ENCODE measurements at regions not wholly inside any gene's neighbourhood (a gene's known extent, or its start where the extent isn't known, plus 50 kb on each side); places are given as distances from the start of the nearest gene placed in this dataset.

GRCh38 chr3:76369170-76369569 is 583.8 kb upstream of the ZNF717 start:
- Histone ChIP-seq H3K27me3 (no peaks in the 10 kb centered on the region), H3K4me1 (no peaks in the 10 kb centered on the region), H3K36me3 (ENCODE audit: low read depth, missing control alignments) (no peaks in the 10 kb centered on the region), H3K4me3 (no peak overlapping the region), H3K27ac (no peak overlapping the region), H3K9me3 (no peaks in the 10 kb centered on the region)
- intact Hi-C loops (cut with DNase I; ENCODE audit: low total_unique reads), result no loop called here
- DNase-seq, result no peak
- WGBS, 2 donors, result 74 to 86% methylated on average over 5 of the region's 5 CpGs
- TF ChIP-seq CTCF (IDR thresholded peaks at IDR 0.05), result no peak
- TF ChIP-seq POLR2A (IDR thresholded peaks at IDR 0.05), result no peak

DNA sequence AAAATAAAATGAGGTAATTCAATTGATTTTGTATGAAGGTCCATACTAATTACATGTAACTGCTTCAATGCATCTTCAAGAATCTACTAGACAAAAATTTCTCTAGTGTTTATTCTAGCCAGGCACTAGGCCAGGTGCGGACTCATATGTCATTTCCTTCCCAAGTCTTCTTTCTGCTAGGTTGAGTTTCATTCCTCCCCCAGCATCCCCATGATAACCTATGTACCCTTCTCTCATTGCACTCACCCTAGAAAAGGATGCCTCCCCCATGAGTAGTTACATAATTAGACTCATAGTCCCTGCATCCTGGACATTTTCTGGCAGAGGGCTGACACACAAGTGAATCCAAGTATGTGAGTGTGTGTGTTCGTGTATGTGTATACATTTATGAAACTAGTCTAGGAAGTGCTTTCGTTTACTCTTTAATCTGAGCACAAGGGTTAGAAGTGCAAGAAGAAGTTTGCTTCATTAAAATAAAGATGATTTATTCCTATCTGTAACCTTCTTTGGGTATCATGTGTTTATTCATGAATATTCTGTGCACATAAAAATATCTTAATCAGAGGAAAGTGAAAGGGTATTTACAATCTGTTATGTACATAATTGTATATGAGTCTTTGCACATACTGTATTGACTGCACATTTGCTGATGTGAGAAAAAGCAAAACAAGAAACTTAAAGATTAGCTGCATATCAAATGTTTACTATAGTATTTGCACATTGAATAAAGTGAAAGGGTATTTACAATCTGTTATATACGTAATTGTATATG is 585.6 kb upstream of the ZNF717 start:
- intact Hi-C loops (cut with DNase I; ENCODE audit: low total_unique reads), result no loop called here
- Histone ChIP-seq H3K27me3 (no peaks in the 10 kb centered on the region), H3K4me3 (no peak overlapping the region), H3K9me3 (no peaks in the 10 kb centered on the region), H3K4me1 (no peaks in the 10 kb centered on the region), H3K27ac (no peak overlapping the region), H3K36me3 (ENCODE audit: low read depth, missing control alignments) (no peaks in the 10 kb centered on the region)
- DNase-seq, result no peak
- TF ChIP-seq CTCF (IDR thresholded peaks at IDR 0.05) (no peak), POLR2A (IDR thresholded peaks at IDR 0.05) (no peak)
- WGBS, 2 donors, result 57 to 63% methylated on average over 4 of the region's 4 CpGs

DNA sequence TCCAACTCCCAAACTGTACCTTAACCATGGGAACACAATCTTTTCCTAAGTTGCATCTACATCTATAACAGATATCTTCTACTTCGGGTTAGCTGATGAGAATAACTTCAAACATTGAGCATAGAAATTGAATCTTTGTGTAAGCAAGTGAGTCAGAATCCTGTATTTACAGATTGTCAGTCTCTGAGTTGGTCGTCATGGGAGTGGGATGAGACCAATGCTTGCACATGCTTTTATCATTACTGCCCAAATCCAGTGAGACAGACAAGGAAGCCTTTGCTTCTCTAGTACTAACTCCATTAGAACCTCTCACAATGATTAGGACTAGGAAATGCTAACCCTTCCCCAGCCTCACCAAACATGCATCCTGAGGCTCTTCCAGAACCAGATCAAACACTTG is 587.1 kb upstream of the ZNF717 start:
- Histone ChIP-seq H3K4me3 (no peak overlapping the region), H3K27ac (no peak overlapping the region), H3K27me3 (no peaks in the 10 kb centered on the region), H3K4me1 (no peaks in the 10 kb centered on the region), H3K9me3 (no peaks in the 10 kb centered on the region), H3K36me3 (ENCODE audit: low read depth, missing control alignments) (no peaks in the 10 kb centered on the region)
- intact Hi-C loops (cut with DNase I; ENCODE audit: low total_unique reads), result no loop called here
- no peak for TF ChIP-seq CTCF (IDR thresholded peaks at IDR 0.05)
- TF ChIP-seq POLR2A (IDR thresholded peaks at IDR 0.05), result no peak
- no peak for DNase-seq
- WGBS, 2 donors, result 86 to 97% methylated on average over 2 of the region's 2 CpGs

GRCh38 chr3:76377074-76377473 is 591.7 kb upstream of the ZNF717 start:
- intact Hi-C loops (cut with DNase I; ENCODE audit: low total_unique reads), result no loop called here
- H3K4me1 ChIP-seq, result no peaks in the 10 kb centered on the region
- 78 to 83% methylated on average over 1 of the region's 1 CpG for WGBS, 2 donors
- DNase-seq, result no peak
- TF ChIP-seq CTCF (IDR thresholded peaks at IDR 0.05) (no peak), POLR2A (IDR thresholded peaks at IDR 0.05) (no peak)
- H3K9me3 ChIP-seq, result no peaks in the 10 kb centered on the region
- no peak overlapping the region for H3K4me3 ChIP-seq
- no peak overlapping the region for H3K27ac ChIP-seq
- H3K36me3 ChIP-seq (ENCODE audit: low read depth, missing control alignments), result no peaks in the 10 kb centered on the region
- H3K27me3 ChIP-seq, result no peaks in the 10 kb centered on the region

DNA sequence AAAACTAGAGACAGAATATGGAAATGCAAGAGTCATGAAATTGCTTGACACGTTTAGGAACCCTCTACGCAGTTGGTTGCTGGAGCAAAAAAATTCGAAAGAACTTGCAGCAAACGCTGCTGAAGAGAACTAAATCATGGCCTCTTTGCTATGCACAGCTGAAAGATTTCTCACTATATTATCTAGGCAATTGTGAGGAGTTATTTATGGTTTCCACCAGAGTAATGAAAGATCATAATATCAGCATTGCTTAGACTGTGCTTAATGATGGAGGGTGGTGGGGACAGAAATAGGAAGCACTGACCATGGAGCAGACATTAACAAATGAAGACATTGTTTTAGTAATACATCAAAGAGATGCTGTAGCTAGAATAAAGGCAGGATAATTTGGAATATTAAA is 593.4 kb upstream of the ZNF717 start:
- Histone ChIP-seq H3K27me3 (no peaks in the 10 kb centered on the region), H3K4me3 (no peak overlapping the region), H3K36me3 (ENCODE audit: low read depth, missing control alignments) (no peaks in the 10 kb centered on the region), H3K27ac (no peak overlapping the region), H3K4me1 (no peaks in the 10 kb centered on the region), H3K9me3 (no peaks in the 10 kb centered on the region)
- no peak for DNase-seq
- 58 to 59% methylated on average over 4 of the region's 4 CpGs for WGBS, 2 donors
- no peak for TF ChIP-seq CTCF (IDR thresholded peaks at IDR 0.05)
- no peak for TF ChIP-seq POLR2A (IDR thresholded peaks at IDR 0.05)
- intact Hi-C loops (cut with DNase I; ENCODE audit: low total_unique reads), result no loop called here

All from testis (tissue), 2 donors.